SK-N-MC (cell line): ENCODE measurements at regions not wholly inside any gene's neighbourhood (a gene's known extent, or its start where the extent isn't known, plus 50 kb on each side); places are given as distances from the start of the nearest gene placed in this dataset.

Source experiments
- EZH2 ChIP-seq: fragments of 200-600 bp; sonication (generic); IDR thresholded peaks from one replicate; pipeline ENCODE4 v1.6.1; 2017; ENCODE audit warnings: antibody characterized with exemption
- POLR2AphosphoS5 ChIP-seq: IDR thresholded peaks from 2 replicates; pipeline ENCODE4 v1.6.1; 2012; ENCODE audit warnings: mild to moderate bottlenecking, low read depth, low read length, borderline replicate concordance

- TF ChIP-seq POLR2AphosphoS5, result no peak
- no peak for TF ChIP-seq EZH2
Observed at GRCh38 chr2:46847185-46847710, 68.4 kb downstream of the MCFD2 start.
